ENCODE measurements at regions not wholly inside any gene's neighbourhood (a gene's known extent, or its start where the extent isn't known, plus 50 kb on each side); places are given as distances from the start of the nearest gene placed in this dataset.

DNA sequence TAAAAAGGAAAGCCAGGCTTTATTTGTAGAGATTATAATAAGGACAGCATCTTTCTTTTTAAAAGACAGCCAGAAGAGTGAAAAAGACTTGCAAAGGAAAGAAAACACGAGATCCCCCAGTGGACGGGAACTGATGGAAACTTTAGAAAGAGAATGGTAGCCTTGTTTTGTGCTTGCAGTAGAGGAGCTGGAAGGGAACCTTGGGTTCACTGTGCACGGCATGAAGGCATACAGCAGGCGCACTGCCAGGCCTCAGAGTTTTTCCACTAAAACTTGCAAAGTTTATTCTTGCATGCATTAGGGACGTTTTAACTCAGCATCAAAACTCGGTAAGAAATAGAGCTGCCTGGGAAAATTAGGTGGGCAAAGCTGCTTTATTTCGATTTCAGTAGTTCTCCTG, 248.6 kb downstream of the IRX1 start:
- TF ChIP-seq, protein P1, sequence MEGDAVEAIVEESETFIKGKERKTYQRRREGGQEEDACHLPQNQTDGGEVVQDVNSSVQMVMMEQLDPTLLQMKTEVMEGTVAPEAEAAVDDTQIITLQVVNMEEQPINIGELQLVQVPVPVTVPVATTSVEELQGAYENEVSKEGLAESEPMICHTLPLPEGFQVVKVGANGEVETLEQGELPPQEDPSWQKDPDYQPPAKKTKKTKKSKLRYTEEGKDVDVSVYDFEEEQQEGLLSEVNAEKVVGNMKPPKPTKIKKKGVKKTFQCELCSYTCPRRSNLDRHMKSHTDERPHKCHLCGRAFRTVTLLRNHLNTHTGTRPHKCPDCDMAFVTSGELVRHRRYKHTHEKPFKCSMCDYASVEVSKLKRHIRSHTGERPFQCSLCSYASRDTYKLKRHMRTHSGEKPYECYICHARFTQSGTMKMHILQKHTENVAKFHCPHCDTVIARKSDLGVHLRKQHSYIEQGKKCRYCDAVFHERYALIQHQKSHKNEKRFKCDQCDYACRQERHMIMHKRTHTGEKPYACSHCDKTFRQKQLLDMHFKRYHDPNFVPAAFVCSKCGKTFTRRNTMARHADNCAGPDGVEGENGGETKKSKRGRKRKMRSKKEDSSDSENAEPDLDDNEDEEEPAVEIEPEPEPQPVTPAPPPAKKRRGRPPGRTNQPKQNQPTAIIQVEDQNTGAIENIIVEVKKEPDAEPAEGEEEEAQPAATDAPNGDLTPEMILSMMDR (IDR thresholded peaks at IDR 0.05; ENCODE audit: insufficient read depth, low read depth, low read length): no peak
- TF ChIP-seq EZH2 (IDR thresholded peaks at IDR 0.05; ENCODE audit: insufficient read depth, low read length): no peak
